ENCODE measurements at regions not wholly inside any gene's neighbourhood (a gene's known extent, or its start where the extent isn't known, plus 50 kb on each side); places are given as distances from the start of the nearest gene placed in this dataset.

- TF ChIP-seq ZFX (IDR thresholded peaks at IDR 0.05) (no peak), SP1 (IDR thresholded peaks at IDR 0.05; ENCODE audit: low read depth) (no peak), POLR2AphosphoS5 (IDR thresholded peaks at IDR 0.05; ENCODE audit: low read depth, low read length) (no peak), ATF3 (IDR thresholded peaks at IDR 0.05) (no peak), RAD21 (IDR thresholded peaks at IDR 0.05; ENCODE audit: low read depth) (no peak), FOSL1 (IDR thresholded peaks at IDR 0.05; ENCODE audit: low read depth) (no peak), ELF1 (IDR thresholded peaks at IDR 0.05; ENCODE audit: borderline replicate concordance, low read depth) (no peak), CEBPB (IDR thresholded peaks at IDR 0.05; ENCODE audit: low read depth) (no peak), SRF (IDR thresholded peaks at IDR 0.05; ENCODE audit: low read depth) (no peak), ZNF274 (IDR thresholded peaks at IDR 0.05; ENCODE audit: low read depth, low read length) (no peak), TCF7L2 (IDR thresholded peaks at IDR 0.05; ENCODE audit: borderline replicate concordance, extremely low read depth, insufficient read depth, insufficient read length) (no peak), EZH2 (IDR thresholded peaks at IDR 0.05) (no peak), EGR1 (IDR thresholded peaks at IDR 0.05; ENCODE audit: low read depth) (no peak), CBX3 (IDR thresholded peaks at IDR 0.05; ENCODE audit: low read depth) (no peak)
- TF ChIP-seq, protein P1, sequence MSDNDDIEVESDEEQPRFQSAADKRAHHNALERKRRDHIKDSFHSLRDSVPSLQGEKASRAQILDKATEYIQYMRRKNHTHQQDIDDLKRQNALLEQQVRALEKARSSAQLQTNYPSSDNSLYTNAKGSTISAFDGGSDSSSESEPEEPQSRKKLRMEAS (IDR thresholded peaks at IDR 0.05): no peak
- TF ChIP-seq, protein P2, sequence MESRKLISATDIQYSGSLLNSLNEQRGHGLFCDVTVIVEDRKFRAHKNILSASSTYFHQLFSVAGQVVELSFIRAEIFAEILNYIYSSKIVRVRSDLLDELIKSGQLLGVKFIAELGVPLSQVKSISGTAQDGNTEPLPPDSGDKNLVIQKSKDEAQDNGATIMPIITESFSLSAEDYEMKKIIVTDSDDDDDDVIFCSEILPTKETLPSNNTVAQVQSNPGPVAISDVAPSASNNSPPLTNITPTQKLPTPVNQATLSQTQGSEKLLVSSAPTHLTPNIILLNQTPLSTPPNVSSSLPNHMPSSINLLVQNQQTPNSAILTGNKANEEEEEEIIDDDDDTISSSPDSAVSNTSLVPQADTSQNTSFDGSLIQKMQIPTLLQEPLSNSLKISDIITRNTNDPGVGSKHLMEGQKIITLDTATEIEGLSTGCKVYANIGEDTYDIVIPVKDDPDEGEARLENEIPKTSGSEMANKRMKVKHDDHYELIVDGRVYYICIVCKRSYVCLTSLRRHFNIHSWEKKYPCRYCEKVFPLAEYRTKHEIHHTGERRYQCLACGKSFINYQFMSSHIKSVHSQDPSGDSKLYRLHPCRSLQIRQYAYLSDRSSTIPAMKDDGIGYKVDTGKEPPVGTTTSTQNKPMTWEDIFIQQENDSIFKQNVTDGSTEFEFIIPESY (IDR thresholded peaks at IDR 0.05; ENCODE audit: extremely low read depth, insufficient replicate concordance, low read length): no peak
- RAD21 ChIA-PET (ENCODE audit: low non-redundant PET in 1 of 2, low total read pairs in 2 of 2, uncharacterized antibody in 2 of 2, unreplicated experiment in 2 of 2): no interaction called here
- intact Hi-C loops (cut with micrococcal nuclease): no loop called here
- Histone ChIP-seq H3K4me2 (ENCODE audit: low read length) (no peak overlapping the region), H3K4me3 (replicated peaks in 1 of 2; ENCODE audit: low read depth in 1 of 2, low read length in 2 of 2) (no peak overlapping the region), H3K36me3 (ENCODE audit: control insufficient read depth in 1 of 2, insufficient read depth in 2 of 2, low read length in 2 of 2) (no peaks in the 10 kb centered on the region), H3K79me2 (ENCODE audit: insufficient read depth, low read length) (no peaks in the 10 kb centered on the region), H3K9ac (ENCODE audit: low read length) (no peak overlapping the region), H3K9me2 (ENCODE audit: insufficient read depth) (no peaks in the 10 kb centered on the region), H3K27me3 (ENCODE audit: insufficient read depth, low read length) (no peaks in the 10 kb centered on the region), H3K4me1 (ENCODE audit: control insufficient read depth in 1 of 2, insufficient read depth in 2 of 2, low read length in 2 of 2) (no peaks in the 10 kb centered on the region), H2AFZ (ENCODE audit: low read depth, low read length, poor library complexity, severe bottlenecking) (no peak overlapping the region), H3K27ac (ENCODE audit: low read depth, low read length) (no peak overlapping the region), H4K20me1 (ENCODE audit: insufficient read depth) (no peaks in the 10 kb centered on the region), H3K9me3 (ENCODE audit: control insufficient read depth in 1 of 2, insufficient read depth in 1 of 2, low read depth in 1 of 2, low read length in 2 of 2) (peaks cover 0 to 11% of the 10 kb centered on the region in 2 experiments; a peak in 2 of 4 replicates)
- DNase-seq (ENCODE audit: low read depth, low spot score): no peak
- ATAC-seq: no peak
- POLR2A ChIA-PET: no interaction called here
- no TSS peak for BruUV-seq (replicated peaks)
- CTCF ChIA-PET: no interaction called here
Measured at GRCh38 chr13:108003626-108004025, 211.7 kb downstream of the LIG4 start.
